NCI-H1105 treated with DMSO at 0.1 percent for 48 hours (cell line): ENCODE measurements at regions not wholly inside any gene's neighbourhood (a gene's known extent, or its start where the extent isn't known, plus 50 kb on each side); places are given as distances from the start of the nearest gene placed in this dataset.

Source experiments
- DNase-seq: peaks from one replicate; lab custom pipeline; 2025; lab: John Stamatoyannopoulos, UW

DNA sequence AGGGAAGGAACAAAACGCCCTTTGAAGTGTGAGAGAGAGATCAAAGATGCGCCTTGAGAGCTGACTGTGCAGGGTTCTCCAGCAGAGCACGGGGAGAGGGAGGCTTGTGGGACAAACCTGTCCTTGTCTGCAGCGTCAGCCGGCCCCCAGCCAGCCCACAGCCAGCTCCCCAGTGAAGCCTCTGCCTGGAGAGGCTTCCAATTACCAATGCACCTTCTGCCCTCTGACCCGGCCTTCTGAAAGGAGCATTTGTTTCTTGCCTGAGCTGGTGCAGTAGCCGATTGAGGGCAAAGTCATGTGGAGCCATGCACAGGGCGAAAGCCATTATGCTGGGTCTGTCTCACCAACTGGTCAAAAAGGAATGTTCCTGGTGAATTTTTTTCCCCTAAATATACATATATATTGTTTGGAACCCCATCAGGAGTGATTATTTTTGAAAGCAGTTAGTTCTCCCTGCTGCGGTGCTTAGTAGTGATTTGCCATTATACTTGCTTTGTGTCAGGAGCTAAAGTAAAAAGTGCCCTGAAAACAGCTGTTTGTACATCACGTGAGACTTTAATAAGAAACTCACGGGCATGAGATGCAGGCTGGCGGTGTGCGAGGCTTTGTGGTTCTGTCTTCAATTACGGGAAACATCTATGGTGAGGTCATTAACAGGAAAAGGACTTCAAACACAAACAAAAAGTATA is 268.6 kb downstream of the KLF6 start:
- DNase-seq, result no peak

DNA sequence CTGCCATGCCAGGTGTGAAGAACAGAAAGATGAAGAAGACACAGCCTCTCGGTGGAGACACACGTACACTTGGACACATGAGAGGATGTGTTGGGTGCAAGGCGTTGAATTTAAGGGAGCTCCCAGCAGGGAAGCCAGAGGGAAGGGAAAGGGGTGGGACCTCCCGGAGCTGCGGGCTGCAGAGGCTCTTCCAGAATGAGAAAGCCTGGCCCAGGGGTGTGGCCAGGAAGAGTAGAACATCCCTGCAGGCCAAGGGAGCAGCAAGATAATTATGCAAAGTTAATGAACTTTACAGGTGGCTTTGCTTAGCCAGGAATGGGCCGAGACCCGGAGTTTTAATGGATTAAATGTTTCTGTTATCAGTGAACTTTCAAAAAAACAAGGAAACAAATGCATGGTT is 270.3 kb downstream of the KLF6 start:
- no peak for DNase-seq

DNA sequence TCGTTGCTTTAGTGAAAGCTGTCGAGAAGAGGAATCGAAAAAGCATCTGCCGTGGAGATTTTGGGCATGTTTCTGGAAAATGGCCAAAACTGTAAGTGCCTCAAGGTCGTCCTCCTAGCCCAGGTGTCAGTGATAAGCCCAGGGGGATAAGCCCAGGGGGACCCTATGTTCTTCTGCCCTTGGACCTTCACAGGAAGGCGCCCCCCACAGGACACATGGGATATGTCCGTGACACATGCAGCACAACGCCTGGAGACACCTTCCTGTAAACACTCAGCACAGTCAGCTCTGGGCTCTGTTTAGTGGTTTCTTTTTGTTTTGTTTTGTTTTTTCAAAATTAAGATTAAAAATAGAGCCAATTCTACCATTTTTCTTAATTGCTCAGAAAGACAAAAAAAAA is 272.7 kb downstream of the KLF6 start:
- DNase-seq, result no peak

DNA sequence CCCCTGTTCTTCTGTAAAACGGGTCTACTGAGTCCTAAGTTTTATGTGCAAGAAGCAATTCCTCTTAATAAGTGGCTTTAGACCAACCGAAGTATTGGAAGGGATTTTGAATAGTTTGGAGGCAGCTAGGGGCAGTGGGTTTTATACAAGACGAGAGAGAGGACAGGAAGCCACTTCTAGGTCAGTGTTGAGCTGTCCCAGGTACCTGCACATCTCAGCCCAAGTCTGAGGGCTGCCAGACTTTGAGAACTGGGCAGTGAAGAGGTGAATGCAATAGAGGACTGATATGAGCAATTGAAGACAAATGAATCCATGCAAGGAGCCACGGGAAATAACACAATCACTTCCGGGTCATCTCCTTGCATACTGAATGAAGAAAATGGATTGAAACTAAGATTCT is 273.5 kb downstream of the KLF6 start:
- no peak for DNase-seq

- DNase-seq, result no peak
These were observed 274.3 kb downstream of the KLF6 start for GRCh38 chr10:3510741-3511140.

DNA sequence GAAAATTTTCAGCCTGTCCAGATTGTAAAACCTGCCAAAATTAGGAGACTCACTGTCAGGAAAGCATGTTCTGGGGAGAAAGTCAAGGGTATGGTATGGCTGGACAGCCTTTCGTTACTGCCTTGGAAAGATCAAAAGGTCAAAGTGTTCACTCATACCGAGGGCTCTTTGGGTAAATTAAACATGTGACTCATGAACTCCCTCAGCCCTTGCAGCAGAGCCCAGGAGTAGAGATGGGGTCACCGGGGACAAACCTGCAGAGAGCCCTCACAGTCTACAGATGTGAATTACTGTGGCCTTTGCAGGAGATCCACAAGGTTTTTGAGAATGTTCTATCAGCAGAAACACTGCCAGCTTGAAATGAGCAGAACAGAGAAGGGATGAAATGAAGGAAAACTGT is 275.7 kb downstream of the KLF6 start:
- DNase-seq, result no peak

DNA sequence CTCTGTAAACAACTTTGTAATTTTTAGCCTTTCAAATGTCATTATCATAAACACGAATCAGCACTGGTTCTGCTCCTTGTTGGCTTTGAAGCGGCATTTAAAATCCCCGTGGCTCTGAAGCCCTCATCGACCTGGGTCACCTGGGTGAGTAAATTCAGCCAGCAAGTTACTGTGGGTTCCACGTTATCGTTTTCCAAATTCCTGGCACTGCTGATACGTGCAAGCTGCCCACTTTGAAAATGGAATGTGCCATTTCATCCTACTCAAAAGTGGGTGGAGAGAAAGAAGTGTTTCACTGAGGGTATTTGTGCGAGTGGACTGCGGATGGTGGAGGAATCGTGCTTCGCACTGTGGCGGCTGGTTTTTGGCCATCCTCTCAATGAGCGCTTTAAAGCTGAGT is 281.7 kb downstream of the KLF6 start:
- DNase-seq, result no peak

DNA sequence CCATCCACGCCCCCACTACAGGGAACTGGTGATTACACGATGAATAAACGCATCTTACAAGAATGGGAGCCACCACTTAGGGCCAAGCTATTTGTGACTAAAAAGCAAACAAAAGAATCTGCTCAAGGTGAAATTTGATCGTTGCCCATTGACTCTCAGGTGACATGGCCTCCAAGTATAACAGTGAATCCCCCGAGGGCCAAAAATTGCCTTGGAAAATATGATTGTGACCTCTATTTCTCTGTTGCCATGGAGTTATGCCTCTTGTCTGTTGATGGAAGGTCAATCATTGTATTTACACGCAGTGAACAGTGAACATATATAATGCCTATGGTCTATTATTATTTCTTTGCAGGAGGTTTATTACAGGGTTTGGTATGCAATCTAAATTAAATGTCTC is 282.3 kb downstream of the KLF6 start:
- peak; percentile 21 for DNase-seq

DNA sequence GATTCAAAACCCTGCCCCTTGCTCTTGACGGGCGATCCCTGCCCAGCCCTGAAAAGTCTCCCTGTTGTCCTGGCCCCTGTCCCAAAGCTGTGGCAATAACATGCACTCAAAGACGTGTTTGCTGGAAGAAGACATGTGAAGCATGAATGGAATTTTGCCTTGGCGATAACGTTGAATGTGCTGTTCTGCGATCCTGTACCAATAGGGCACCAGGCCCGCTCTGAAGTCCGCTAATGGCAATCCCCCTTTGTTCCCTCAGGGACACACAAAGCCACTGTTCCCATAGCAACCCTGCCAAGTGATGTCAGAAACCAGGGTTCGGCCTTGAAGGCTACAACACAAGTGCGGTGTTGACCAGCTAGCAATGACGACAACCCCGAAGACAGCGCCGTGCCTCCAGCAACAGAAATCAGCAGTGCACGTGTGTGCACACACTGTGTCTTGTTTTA is 284.6 kb downstream of the KLF6 start:
- DNase-seq, result no peak

- no peak for DNase-seq
These were observed 285.9 kb downstream of the KLF6 start for GRCh38 chr10:3499120-3499519.

DNA sequence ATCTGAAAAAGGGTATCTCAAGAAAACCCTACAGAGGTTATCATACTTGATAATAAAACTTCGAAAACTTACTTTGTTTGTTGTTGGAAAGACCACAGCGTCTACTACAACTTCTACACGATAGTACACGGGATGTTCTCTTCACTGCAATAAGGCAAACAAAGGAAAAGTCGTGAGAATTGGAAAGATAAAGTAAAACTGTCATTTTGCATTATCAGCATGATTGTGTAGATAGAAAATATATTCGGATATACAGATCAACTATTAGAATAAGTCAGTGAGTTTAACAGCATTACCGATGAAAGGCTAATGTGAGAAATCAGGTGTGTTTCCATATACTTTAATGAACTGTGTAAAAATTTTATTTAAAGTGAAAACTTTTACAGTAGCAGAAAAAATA is 287.4 kb downstream of the KLF6 start:
- no peak for DNase-seq

- no peak for DNase-seq
These were observed 288.9 kb downstream of the KLF6 start for GRCh38 chr10:3496138-3496537.

DNA sequence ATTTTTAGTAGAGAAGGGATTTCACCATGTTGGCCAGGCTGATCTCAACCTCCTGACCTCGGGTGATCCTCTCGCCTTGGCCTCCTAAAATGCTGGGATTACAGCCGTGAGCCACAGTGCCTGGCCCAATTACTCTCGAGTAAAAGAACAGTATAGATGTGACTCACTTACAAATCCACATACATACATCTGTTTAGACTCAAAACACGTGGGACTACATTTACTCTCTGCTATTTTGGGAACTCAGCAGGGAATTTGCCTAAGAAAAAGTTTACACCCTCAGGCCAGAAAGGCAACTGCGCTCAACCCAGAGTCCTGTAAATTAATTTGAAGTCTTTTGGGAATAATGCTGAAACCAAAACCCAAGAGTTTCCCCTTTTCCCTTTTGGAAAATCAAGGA is 289.7 kb downstream of the KLF6 start:
- DNase-seq, result no peak

GRCh38 chr10:3494838-3495230 is 290.2 kb downstream of the KLF6 start:
- DNase-seq, result no peak

DNA sequence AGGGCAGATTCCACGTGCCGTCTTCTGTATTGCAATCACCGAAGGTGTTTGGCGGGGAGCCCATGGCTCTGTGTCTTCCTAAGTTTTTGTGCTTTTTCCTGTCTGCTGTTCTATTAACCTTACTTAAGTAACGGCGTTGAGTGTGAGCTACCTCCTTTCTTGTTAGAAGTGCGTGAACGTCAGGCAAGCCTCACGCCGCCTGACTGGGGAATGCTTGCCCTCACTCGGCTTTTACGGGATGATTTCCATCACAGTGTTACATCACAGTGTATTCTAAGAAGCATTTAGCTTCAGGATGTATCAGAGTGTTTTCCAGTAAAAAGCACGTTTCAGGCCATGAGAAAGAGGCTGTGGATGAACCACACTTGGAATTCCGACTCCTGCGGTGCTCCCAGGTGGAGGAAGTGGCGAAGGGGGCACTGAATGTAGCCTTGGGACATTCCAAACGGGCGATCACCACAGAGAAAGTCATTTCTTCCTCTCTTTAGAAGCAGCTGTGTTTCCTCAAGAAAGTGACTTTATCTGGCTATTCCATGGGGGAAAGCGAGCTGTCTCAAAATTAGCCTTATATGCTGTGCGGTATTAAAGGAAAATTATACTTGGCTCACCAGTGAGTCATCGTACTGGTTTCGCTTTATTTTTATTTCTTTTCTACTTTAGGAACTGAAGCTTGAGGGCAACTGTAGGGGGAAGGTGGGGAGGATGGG is 290.7 kb downstream of the KLF6 start:
- no peak for DNase-seq

- no peak for DNase-seq
These were observed 291.4 kb downstream of the KLF6 start for GRCh38 chr10:3493621-3494020.

DNA sequence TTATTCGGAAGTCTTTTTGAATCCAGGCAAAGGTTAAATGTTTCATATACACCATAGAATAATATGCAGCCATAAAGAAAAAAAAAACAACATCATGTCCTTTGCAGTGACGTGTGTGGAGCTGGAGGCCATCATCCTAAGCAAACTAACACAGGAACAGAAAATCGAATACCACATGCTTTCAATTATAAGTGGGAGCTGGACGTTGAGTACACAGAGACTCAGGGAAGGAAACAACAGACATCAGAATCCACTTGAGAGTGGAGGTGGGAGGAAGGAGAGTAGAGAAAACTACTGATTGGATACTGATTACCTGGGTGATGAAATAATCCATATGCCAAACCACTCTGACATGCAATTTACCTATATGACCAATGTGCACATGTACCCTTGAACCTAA is 293.4 kb downstream of the KLF6 start:
- no peak for DNase-seq

- DNase-seq, result no peak
These were observed 297.8 kb downstream of the KLF6 start for GRCh38 chr10:3487228-3487627.

DNA sequence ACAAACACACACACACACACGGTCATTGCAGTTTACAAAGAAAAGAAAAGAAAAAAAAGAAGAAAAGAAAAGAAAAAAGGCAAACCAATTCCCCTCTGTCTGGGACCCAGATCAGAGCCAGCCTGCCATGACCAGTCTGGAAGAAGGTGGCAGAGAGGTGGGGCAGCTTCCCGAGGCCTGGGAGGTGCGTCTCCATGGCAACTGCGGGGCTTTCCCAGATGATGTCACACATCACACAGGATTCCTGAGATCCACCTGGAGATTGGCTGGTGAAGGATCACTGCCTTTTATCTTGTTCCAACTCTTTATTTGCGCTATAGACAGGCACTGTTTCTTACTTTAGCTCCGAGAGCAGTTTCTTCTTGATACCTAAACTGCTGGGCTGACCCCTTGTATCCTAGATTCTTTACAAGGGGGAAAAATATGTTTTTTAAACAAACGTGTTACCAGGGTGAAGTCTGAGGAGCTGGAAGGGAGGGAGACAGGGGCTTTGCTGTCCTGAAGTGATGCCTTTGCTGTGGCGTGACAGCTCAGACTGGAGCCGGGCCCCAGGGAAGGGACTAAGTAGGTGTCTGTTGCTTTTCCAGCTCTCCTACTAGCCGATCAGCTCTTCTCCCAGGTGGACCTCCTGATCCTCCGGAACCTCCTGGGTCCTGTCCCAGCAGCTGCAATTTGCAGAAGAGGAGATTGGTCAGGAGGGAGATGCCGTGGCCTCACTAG is 298.5 kb downstream of the KLF6 start:
- peak; percentile 14 for DNase-seq

- DNase-seq, result no peak
These were observed 299.8 kb downstream of the KLF6 start for GRCh38 chr10:3485057-3485686.

DNA sequence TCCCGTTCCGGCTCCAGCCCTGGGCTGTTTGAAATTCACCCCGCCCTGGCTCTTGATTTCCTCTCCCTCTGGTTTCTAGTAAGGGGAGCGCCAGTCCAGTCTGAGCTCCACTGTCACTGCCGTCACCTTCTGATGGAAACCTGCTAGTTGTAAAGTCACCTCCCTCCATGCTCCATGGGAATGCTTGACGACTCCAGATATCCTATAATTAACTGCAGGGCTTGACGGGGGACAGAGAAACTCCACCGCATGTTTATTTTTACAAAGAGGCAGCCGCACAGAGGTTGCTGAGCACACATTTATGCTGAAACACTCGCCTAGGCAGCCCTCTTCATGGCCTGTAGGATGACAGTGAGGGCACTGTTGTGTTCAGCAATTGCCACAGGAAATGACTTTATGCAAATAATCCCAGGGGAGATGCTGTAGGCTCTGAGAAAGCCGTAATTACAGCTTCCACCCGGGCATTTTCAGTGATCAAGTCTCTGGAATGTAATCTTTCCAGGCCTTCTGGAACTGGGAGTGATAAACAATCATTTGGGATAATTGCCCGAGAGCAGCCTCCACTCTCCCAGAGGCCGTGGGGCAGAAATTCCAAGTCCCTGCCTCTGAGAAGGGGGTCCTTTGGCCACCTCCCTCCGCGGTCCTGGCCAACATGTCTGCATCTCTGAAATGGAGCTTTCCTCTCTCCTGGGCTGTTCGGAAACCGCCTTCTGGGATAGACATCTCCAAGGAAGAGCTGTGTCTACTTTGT is 300.5 kb downstream of the KLF6 start:
- DNase-seq, result peak; percentile 1
